CD14-positive monocyte (primary cell): ENCODE measurements at regions not wholly inside any gene's neighbourhood (a gene's known extent, or its start where the extent isn't known, plus 50 kb on each side); places are given as distances from the start of the nearest gene placed in this dataset.

Experiments
- DNase-seq, 3 donors: peaks; one replicate each; pipeline ENCODE4 v3.0.0-alpha.2; 2011 to 2022
- H2AFZ ChIP-seq: 2 replicates; pipeline ENCODE4 v1.6.0; 2012; ENCODE audit warnings: mild to moderate bottlenecking, low read depth, low read length, inconsistent platforms; ENCODE audit not compliant: insufficient read depth, poor library complexity, severe bottlenecking
- H3K27ac ChIP-seq, 2 donors: 1 replicate in 1 of 2; 2 replicates in 1 of 2; pipeline ENCODE4 v1.5.1; 2012 to 2013; ENCODE audit warnings: low read length in 2 of 2, control low read depth in 1 of 2, inconsistent platforms in 1 of 2, low read depth in 1 of 2, mild to moderate bottlenecking in 1 of 2
- H3K27me3 ChIP-seq, 2 donors: one replicate each; pipeline versions ENCODE4 v1.6.0 to v1.6.1; 2011 to 2013; ENCODE audit warnings: low read length in 2 of 2; ENCODE audit not compliant: control insufficient read depth in 2 of 2, insufficient read depth in 2 of 2
- H3K36me3 ChIP-seq, 2 donors: replicated peaks in 1 of 2; 1 replicate in 1 of 2; 2 replicates in 1 of 2; pipeline versions ENCODE4 v1.5.1 to v1.6.1; 2012 to 2013; ENCODE audit warnings: low read length in 2 of 2, control low read depth in 1 of 2, inconsistent platforms in 1 of 2, mild to moderate bottlenecking in 1 of 2; ENCODE audit not compliant: insufficient read depth in 2 of 2, control insufficient read depth in 1 of 2
- H3K4me1 ChIP-seq, 2 donors: 1 replicate in 1 of 2; 2 replicates in 1 of 2; pipeline versions ENCODE4 v1.5.1 to v1.6.1; 2012 to 2013; ENCODE audit warnings: low read length in 2 of 2, control low read depth in 1 of 2, inconsistent platforms in 1 of 2, mild to moderate bottlenecking in 1 of 2, moderate library complexity in 1 of 2; ENCODE audit not compliant: insufficient read depth in 2 of 2, control insufficient read depth in 1 of 2
- H3K4me2 ChIP-seq: replicated peaks from 2 replicates; pipeline ENCODE3; 2012; ENCODE audit warnings: low read length, moderate library complexity, mild to moderate bottlenecking; ENCODE audit not compliant: poor library complexity, severe bottlenecking; ENCODE audit errors: extremely low read depth
- H3K4me3 ChIP-seq, 3 experiments: fragments of 200-600 bp in 1 of 3; sonication (generic) in 1 of 3; replicated peaks in 1 of 3; 1 replicate in 2 of 3; 2 replicates in 1 of 3; pipeline ENCODE4 v1.5.1; 2011 to 2013; ENCODE audit warnings: low read length in 3 of 3, mild to moderate bottlenecking in 3 of 3, control low read depth in 2 of 3, low read depth in 2 of 3, inconsistent platforms in 1 of 3, moderate library complexity in 1 of 3
- H3K79me2 ChIP-seq: 2 replicates; pipeline ENCODE4 v1.6.0; 2012; ENCODE audit warnings: mild to moderate bottlenecking, control low read depth, inconsistent platforms, low read length, moderate library complexity; ENCODE audit not compliant: insufficient read depth
- H3K9ac ChIP-seq: 2 replicates; pipeline ENCODE4 v1.6.0; 2017; ENCODE audit warnings: low read length, mild to moderate bottlenecking; ENCODE audit not compliant: insufficient read depth, poor library complexity, severe bottlenecking
- H3K9me3 ChIP-seq, 2 donors: replicated peaks in 1 of 2; 1 replicate in 1 of 2; 2 replicates in 1 of 2; pipeline versions ENCODE4 v1.5.1 to v1.6.1; 2012 to 2013; ENCODE audit warnings: low read length in 2 of 2, control low read depth in 1 of 2; ENCODE audit not compliant: control insufficient read depth in 1 of 2, insufficient read depth in 1 of 2
- H4K20me1 ChIP-seq: 2 replicates; pipeline ENCODE4 v1.6.0; 2012; ENCODE audit warnings: mild to moderate bottlenecking, low read length, control low read depth, moderate library complexity; ENCODE audit not compliant: insufficient read depth
- H3K27ac Mint-ChIP-seq, 7 donors: one replicate each; pipeline ENCODE4 v1.8.0; 2020; ENCODE audit warnings: mild to moderate bottlenecking in 7 of 7, mixed read lengths in 7 of 7, moderate library complexity in 6 of 7, inconsistent platforms in 2 of 7
- H3K27me3 Mint-ChIP-seq, 3 donors: one replicate each; pipeline ENCODE4 v1.8.0; 2021 to 2022; ENCODE audit warnings: low read depth in 3 of 3, mild to moderate bottlenecking in 3 of 3, mixed read lengths in 3 of 3, moderate library complexity in 3 of 3, inconsistent platforms in 1 of 3
- H3K36me3 Mint-ChIP-seq, 2 donors: one replicate each; pipeline ENCODE4 v1.8.0; 2020; ENCODE audit warnings: mixed read lengths in 2 of 2, inconsistent platforms in 1 of 2, mild to moderate bottlenecking in 1 of 2
- H3K4me1 Mint-ChIP-seq: one replicate; pipeline ENCODE4 v1.8.0; 2020; ENCODE audit warnings: mild to moderate bottlenecking, mixed read lengths
- H3K4me3 Mint-ChIP-seq, 2 donors: one replicate each; pipeline ENCODE4 v1.8.0; 2020; ENCODE audit warnings: mild to moderate bottlenecking in 2 of 2, mixed read lengths in 2 of 2, moderate library complexity in 1 of 2
- H3K9me3 Mint-ChIP-seq, 7 donors: one replicate each; pipeline ENCODE4 v1.8.0; 2020 to 2022; ENCODE audit warnings: mixed read lengths in 7 of 7, mild to moderate bottlenecking in 6 of 7, moderate library complexity in 6 of 7, inconsistent platforms in 2 of 7
- WGBS: methylation state at CpG from one replicate; pipeline ENCODE4 v1.1.5; 2013; ENCODE audit warnings: missing lambda C conversion rate; ENCODE audit not compliant: insufficient coverage; 5-methylcytosine and 5-hydroxymethylcytosine counted together
- intact Hi-C, 2 donors: fragments of 100-400 bp; cut with micrococcal nuclease; formaldehyde crosslinking; loops; one replicate each; pipeline versions ENCODE4 v1.15.0 to v1.15.1; 2023
- TF ChIP-seq, protein P1 (sequence below): fragments of 200-600 bp; IDR thresholded peaks from one replicate; pipeline ENCODE4 v1.8.0; 2022; ENCODE audit warnings: antibody characterized with exemption, mild to moderate bottlenecking

DNA sequence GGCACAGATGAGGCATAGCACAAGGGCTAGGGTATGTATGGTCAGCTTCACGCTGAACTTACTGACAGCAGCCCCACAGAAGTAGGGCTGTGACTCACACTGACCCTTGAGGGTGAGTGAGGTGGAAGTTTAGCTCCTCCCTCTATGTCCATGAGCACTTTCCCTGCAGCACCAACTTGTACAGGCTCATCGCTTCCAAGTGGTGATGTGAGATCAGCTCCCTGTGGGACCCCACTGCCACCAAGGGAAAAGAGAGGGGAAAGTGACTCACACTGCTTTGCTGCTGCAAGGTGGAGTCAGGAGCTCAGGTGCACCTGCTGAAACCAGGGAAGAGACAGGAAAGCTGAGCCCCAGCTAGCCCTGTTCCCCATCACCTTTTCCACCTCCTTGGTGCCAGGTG, 91.5 kb downstream of the TEX51 start:
- H2AFZ ChIP-seq: no peak overlapping the region
- H3K27ac ChIP-seq: no peak overlapping the region
- no peak overlapping the region for H3K27ac Mint-ChIP-seq
- no peak for DNase-seq
- no peaks in the 10 kb centered on the region for H3K4me1 ChIP-seq
- WGBS: no CpG with 5 or more reads among the region's 2 CpGs
- no peaks in the 10 kb centered on the region for H3K27me3 ChIP-seq
- no peaks in the 10 kb centered on the region for H3K36me3 Mint-ChIP-seq
- no peaks in the 10 kb centered on the region for H3K4me1 Mint-ChIP-seq
- TF ChIP-seq, protein P1, sequence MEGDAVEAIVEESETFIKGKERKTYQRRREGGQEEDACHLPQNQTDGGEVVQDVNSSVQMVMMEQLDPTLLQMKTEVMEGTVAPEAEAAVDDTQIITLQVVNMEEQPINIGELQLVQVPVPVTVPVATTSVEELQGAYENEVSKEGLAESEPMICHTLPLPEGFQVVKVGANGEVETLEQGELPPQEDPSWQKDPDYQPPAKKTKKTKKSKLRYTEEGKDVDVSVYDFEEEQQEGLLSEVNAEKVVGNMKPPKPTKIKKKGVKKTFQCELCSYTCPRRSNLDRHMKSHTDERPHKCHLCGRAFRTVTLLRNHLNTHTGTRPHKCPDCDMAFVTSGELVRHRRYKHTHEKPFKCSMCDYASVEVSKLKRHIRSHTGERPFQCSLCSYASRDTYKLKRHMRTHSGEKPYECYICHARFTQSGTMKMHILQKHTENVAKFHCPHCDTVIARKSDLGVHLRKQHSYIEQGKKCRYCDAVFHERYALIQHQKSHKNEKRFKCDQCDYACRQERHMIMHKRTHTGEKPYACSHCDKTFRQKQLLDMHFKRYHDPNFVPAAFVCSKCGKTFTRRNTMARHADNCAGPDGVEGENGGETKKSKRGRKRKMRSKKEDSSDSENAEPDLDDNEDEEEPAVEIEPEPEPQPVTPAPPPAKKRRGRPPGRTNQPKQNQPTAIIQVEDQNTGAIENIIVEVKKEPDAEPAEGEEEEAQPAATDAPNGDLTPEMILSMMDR: no peak
- H3K4me3 ChIP-seq: no peak overlapping the region
- H3K9me3 Mint-ChIP-seq: peaks cover 0 to 5% (median 0%) of the 10 kb centered on the region in 7 donors
- H3K9ac ChIP-seq: no peak overlapping the region
- H3K9me3 ChIP-seq: peaks cover 0 to 2% of the 10 kb centered on the region in 2 donors
- no peak overlapping the region for H3K4me2 ChIP-seq
- peaks cover 0 to 11% (median 5%) of the 10 kb centered on the region in 3 donors for H3K27me3 Mint-ChIP-seq
- no peaks in the 10 kb centered on the region for H3K36me3 ChIP-seq
- intact Hi-C loops: no loop called here
- H3K79me2 ChIP-seq: no peaks in the 10 kb centered on the region
- H3K4me3 Mint-ChIP-seq: no peak overlapping the region
- H4K20me1 ChIP-seq: no peaks in the 10 kb centered on the region

DNA sequence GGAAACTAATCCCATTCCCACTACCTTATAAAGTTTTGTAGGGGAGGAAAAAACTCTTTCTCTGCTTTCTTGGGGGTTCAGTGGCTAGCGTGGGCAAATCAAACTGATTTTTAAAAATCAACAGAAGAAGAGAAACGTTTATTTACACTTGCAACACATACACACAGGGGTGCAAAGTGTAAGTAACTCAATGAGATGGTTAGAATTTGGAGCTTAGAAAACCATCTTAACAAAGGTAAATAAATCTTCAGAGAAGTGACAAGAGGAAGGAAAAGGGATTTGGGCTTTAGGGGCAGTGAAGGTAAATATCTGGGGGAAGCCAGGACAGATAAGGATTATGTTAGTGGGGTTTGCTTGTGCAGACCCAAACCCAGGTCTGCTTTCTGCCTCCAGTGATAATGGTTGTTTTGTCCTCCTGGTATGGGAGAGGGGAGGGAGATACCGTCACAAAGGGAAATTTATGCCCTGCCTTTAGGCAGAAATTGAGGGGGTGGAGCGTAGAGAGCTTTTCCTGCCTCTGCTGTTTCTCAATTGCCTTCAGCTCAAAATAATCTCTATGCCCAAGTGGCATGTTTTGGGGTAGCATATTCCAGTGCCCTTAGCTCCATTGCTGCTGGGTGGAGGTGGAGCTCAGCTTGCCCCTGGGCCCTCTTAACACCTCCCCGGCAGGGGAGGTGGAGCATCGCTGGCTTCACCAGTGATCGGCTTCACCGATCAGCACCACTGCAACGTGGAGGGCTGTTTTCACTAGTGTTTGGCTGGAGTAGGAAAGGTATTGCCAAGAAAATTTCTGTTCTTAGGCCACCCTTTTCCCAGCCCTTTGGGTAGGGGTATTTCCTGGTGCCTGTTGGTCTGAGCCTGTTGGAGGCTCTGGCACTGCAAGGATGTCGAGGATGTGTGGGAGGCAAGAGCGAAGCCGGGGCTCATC, 92.2 kb downstream of the TEX51 start:
- WGBS: 60% methylated on average over 2 of the region's 12 CpGs

More for the DNA sequence above, 92.2 kb downstream of the TEX51 start:
- Mint-ChIP-seq H3K4me1 (no peaks in the 10 kb centered on the region), H3K4me3 (no peak overlapping the region), H3K27ac (no peak overlapping the region), H3K9me3 (peaks cover 0 to 5% (median 0%) of the 10 kb centered on the region in 7 donors), H3K27me3 (peaks cover 0 to 10% (median 5%) of the 10 kb centered on the region in 3 donors), H3K36me3 (no peaks in the 10 kb centered on the region)
- H3K27ac ChIP-seq: no peak overlapping the region
- H3K4me1 ChIP-seq: no peaks in the 10 kb centered on the region
- no peak overlapping the region for H3K4me3 ChIP-seq
- peaks cover 0 to 2% of the 10 kb centered on the region in 2 donors for H3K9me3 ChIP-seq
- H3K27me3 ChIP-seq: no peaks in the 10 kb centered on the region
- no peaks in the 10 kb centered on the region for H3K79me2 ChIP-seq
- TF ChIP-seq, protein P1: no peak
- no peak overlapping the region for H3K4me2 ChIP-seq
- no peak overlapping the region for H2AFZ ChIP-seq
- no peak for DNase-seq
- H4K20me1 ChIP-seq: no peaks in the 10 kb centered on the region
- no peak overlapping the region for H3K9ac ChIP-seq
- no peaks in the 10 kb centered on the region for H3K36me3 ChIP-seq
- intact Hi-C loops: no loop called here
